DMS79 (cell line): ENCODE measurements at regions not wholly inside any gene's neighbourhood (a gene's known extent, or its start where the extent isn't known, plus 50 kb on each side); places are given as distances from the start of the nearest gene placed in this dataset.

Experiments used
- DNase-seq: peaks from one replicate; lab custom pipeline; 2025; lab: John Stamatoyannopoulos, UW

DNA sequence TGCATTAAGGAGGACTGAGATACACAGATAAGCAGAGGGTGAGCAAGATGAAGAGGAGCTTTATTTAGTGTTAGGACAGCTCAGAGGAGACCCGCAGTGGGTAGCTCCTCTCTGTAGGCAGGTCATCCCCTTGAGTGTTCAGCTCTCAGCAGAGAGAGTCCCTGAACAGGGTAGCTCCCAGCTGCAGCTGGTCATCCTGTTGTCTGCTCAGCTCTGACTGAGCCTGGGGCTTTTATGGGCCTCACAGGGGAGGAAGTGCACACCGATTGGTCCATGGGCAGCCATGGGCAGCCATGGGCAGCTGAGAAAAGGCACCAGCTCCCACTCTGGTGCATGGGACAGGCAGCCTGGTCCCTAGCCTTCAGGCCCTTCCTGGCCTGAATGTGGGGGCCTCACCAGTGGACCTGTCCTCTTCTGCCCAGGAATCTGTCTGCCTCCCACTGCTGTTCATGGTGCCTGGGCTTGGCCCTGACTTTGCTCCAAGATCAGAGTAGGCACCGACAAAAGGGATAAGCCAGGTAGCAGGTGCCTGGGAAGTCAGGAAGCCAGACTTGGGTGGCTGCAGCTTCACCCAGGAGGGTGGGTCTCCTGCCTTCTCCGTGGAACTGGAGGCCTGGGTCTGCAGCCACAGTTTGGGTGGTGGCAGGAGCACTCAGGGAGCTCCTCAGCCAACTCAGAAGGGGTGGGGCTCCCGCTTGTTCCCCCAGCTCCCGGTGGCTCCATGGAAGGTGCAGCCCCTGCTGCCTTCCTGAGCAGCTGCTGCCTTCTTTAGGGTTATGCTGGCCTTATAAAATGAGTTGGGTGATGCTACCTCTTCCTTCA, 54.7 kb downstream of the MYEOV start:
- DNase-seq, result no peak

DNA sequence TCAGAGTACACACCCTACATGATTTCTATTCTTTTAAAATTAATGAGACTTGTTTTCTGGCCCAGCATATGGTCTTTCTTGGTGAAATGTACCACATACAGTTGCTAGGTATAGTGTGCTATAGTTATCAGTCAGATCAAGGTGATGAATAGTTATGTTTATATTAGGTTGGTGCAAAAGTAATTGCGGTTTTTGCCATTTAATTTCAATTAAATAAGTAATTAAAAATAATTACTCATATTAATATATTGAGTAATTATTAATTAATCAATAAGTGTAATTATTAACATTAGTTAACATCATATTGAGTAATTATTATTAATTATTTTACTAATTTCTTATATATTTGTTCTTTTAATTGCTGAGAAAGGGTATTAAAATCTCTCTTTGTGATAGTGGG, 56.1 kb downstream of the MYEOV start:
- DNase-seq, result no peak

DNA sequence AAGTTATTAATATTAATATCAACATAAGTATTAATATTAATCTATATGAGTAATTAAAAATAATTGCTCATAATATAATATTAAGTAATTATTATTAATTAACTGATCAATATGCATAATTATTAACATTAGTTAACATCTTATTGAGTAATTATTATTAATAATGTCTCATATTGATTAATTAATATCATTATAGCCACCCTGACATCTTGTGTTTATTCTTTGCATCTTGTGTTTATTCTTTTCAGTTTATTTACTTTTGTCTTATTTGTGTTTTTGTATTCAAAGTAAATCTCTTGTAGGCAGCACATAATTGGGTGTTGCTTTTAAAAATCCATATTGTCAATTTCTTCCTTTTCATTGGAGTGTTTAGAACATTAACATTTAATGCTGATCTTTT, 56.6 kb downstream of the MYEOV start:
- DNase-seq, result no peak

DNA sequence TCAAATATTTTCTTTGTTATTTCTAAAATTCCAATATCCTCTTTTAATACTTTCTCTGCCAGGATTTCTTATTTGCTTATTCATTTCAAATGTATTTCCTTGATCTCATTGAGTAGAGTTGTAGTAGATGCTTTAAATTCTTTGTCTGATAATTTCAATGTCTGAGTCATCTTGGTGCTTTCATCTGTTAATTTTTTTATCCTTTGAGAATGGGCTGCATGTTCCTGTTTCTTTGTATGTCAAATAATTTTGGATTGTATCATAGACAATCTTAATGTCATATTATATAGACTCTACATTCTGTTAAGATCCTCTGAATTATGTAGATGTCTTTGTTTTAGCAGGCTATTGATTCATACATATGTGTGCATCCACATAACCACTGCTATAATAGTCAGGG, 57.5 kb downstream of the MYEOV start:
- DNase-seq, result no peak

DNA sequence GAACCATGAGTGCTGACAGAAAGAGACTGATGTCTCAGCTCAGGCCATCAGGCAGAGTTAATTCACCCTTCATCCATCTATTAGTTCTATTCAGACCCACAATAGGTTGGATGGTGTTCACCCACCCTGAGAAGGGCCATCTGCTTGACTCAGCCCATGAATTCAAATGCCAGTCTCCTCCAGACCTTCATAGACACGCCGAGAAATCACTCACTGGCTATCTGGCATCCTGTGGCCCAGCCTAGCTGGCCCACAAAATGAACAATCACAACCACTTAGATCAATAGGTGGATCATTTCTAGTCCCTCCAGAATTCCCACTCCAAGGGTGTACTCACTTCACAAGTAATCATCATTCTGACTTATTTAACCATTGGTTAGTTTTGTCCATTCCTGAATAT, 58.2 kb downstream of the MYEOV start:
- DNase-seq, result no peak

DNA sequence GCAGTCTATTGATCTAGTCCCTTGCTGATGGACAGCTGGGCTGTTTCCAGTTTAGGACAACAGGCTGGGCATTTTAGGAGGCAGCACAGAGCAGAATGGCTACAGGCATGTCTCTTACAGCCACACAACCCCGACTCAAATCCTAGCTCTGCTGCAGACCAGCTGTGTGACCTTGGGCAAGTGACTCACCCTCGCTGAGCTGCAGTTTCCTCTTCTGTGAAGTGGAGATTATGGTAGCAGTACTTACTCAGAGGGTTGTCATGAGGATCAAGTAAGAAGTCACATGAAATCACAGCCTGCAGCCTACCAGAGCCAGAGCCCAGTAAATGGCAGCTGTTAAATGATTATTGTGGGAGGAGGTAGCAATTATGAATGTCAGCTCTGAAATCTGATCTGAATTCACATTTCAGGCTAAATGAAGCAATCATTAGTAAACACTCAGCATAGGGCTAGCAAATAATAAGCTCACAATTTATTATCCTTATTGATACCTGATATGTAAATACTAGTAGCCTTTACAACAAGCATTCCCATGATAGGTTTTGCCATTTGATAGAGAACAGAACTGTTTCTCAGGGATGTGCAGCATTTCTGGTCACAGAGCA, 58.9 kb downstream of the MYEOV start:
- DNase-seq, result no peak

DNA sequence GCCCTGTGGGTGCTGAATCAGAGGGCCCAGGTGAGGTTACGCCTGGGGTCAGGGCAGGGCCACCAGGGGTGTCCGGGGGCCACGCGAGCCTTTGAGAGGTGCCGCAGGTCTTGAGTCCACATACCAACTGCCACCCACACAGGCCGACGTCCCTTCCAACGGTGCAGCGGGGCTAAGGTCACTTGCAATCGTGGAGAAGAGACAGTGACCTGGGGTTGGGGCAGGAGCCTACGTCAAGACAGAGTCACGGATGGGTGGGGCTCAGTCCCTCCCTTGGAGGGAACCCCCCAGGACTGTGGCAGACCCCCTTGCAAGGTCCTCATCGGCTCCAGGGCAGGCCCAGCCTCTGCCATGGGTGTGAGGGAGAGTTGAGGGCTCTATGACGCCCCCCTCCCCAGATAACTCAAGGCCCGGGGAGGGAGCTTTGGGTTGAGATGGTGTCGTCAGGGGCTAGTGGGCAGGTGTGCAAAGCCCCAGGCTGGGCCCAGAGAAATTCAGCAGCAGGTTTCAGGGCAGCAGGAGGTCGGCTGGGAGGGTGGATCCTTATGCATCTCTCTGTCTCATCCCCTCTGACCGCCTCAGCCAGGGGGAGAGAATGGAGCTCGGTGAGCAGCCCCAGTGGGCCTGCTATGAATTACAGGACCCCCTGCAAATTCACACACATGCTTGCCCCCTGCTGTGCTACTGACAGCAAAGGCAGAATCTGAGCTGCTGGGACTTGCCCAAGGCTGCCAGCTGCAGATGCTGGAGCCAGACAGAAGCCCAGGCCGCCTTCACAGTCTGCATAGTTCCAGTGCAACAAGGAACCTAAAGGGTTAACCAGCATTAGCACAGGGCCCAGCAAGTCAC, 60.0 kb downstream of the MYEOV start:
- DNase-seq, result no peak

DNA sequence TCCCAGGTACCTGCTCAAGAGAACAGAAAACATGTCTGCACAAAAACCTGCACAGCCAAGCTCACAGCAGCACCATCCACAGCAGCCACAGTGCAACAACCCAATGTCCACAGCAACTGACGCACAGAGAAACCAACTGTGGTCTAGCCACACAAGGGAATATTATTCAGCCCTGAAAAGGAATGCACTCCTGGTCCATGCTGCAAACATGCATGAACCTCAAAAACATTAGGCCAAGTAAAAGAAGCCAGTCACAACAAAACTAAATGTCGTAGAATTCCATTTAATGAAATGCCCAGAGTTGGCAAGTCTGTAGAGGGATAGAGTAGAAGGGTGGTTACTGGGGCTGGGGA, 60.6 kb downstream of the MYEOV start:
- no peak for DNase-seq

DNA sequence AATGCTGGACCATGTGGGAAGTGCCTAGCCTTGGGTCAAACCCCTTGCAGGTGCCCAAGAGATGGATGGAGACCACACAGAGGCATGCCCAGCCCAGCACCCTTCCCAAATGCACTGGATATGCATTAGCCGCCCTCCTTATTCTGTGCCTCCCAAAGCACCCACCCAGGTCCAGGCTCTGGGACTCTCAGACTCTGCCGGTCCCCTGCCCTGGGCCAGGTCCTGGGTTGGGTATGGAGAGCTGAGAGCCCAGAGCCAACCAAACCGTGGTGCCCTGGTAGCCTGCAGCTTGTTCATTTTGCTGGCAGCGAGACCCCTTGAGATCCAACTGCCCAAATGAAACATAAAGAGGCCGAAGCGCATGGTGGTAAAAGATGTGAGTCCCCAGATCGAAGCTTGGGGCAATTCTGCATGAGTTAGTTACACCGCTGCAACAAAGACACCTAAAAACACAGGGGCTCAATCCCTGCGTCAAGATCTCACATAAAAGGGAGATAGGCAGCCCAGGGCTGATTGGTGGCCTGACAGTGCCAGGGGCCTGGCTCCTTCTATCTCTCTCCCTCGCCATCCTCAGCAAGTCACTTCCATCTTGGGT, 61.5 kb downstream of the MYEOV start:
- DNase-seq, result no peak

DNA sequence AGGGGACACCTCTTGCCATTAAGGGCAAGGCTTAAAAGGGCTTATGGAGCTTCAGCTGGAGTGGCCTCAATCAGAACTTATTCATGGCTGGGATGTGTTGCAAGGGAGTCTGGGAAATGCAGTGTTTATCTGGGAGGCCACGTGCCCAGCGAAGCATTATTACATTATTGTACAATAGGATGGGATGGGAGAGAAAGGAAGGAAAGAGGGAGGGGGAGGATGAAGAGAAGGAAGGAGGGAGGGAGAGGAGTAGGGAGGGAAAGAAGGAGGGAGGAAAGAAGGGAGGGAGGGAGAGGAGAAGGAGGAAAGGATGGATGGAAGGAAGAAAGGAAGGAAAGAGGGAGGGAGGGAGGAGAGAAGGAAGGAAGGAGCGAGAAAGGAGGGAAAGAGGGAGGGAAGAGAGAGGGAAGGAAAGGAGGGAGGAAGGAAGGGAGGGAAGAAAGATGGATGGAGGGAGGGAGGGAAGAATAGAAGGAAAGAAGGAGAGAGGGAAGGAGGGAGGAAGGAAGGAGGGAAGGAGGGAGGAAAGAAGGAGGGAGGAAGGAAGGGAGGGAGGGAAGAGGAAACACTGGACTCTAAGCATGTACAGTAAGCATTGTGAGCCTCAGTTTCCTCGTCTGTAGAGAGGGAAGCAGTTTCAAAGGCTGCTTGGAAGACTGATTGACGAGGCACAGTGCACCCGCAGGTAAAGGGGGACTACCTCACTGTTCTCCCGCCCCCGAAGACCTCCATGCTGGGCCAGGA, 62.2 kb downstream of the MYEOV start:
- DNase-seq, result no peak

DNA sequence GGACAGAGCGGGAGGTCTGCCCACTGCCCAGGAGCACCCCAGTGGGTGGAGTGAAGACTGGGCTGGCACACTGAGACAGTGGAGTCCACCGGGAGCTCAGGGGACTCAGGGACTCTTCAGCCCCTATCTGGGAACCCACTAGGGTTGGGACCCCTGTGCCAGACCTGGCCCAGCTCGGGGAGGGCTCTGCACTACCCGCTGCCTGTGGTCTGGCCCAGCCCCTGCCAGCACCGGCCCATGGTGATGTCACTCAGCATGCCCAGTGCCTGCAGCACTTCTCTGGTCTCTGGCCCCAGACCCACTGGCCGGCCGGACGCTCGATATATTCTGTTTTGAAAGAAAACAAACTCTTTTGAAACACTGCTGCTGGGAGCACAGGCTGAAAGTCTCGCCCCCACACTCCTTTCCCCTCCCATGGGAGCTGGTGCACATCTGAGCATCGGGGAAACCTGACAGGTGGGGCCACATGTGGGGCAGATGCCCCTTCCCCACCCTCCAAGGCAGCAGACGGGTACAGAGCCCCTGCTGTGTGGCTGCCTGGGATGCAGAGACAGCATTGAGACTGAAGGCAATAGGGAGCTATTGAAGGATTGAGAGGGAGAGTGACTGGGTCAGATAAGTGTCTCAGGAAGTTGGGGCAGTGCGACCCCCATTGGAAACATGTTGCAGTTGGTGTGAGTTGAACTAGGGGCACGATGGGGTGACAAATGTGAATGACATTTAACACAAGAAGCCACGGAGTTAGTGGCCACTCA, 62.9 kb downstream of the MYEOV start:
- no peak for DNase-seq

DNA sequence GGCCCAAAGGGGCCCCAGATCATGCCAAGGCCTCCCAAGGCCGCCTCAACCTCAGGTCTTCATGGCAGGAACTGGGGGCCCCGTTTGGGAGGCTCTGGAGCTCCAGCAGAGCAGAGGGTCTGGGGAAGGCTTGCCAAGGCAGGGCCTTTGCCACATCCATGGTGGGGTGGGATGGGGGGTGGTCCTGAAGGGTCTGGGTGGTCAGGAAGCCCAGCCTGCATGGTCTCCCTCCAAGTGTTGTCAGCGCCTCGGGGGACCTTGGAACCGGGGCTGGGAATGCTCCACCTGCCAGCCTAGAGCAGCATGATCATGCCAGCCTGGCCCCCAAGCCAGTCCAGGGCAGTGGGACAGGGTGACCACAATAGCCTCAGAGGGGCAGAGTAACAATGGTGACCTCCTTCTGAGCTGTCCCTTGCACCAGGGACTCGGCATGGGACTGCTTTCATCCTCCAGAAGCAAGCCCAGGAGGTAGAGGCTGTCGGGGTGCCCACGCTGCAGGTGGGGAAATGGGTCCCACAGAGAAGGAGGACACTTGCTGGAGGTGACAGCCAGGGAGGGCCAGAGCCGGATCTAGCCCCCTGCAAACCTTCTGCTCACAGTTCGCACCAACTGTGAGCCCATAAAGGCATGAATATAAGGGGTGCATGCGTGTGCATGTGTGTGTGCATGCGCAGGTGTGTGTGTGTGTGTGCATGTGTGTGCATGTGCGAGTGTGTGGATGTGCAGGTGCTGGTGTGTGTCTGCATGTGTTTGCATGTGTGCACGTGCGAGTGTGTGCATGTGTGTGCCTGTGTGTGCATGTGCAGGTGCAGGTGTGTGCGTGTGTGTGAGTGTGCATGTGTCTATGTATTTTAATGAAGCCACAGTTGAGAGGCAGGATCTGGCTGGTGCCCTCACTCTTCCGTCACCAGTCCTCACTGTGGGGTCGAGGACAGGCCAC, 63.8 kb downstream of the MYEOV start:
- no peak for DNase-seq

DNA sequence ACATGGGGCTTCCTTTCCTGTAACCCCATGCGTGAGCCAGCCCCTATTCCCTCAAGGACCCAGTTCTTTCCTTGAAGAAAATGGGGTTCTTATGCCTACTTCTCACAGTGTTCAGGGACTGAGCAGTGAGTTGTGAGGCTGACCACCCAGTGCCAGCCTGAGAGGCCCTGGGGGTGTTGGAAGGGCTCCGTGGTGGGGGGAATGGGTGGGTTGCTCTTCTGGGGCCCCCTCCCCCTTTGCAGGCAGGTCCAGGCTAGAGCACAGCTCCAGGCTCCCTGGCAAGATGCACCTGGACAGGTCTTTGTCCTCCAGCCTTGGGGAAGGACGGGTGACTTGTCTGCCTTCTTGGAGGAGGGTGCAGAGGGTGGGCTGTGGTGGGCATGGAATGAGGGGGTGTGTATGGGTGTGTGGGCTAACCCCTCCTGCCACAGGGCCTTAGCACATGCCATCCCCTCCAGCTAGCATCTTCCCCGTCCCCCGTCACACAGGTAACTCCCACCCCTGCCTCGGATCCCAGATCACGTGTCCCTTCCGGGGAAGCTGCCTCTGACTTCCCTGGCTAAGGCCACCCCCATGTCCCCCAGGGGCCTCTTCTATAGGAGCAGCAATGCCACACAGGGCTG, 64.6 kb downstream of the MYEOV start:
- no peak for DNase-seq

DNA sequence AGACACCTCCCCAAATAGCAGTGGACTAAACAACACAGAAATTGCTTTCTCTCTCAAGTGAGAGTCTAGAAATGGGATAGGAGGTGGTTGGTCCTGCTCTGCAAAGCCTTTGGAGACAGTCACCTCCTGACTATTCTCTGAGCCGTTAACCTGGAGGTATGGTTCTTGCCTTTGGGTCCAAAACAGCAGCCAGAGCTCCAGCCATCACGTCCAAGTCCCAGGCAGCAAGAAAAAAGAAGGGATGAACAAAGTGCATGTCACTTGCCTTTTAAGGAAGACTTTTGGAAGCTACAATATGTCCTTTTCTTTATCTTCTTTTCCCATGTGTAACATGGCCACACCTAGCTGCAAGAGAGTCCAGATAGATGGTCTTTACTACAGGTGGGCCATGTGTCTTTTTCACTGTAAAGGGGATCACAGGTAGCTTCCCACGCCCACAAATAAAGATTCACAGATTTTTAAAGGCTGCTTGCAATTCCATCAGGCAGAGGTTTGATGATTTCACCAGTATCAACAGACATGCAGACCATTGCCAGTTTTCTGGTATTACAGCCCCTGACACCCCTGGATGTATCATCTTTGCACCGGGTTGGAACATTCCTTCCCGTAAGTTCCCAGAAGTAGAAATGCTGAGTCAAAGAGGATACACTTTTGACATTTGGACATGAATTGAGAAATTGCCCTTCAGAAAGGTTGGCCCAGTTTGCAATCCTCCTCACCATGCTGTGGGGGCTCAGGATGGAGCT, 66.0 kb downstream of the MYEOV start:
- no peak for DNase-seq

DNA sequence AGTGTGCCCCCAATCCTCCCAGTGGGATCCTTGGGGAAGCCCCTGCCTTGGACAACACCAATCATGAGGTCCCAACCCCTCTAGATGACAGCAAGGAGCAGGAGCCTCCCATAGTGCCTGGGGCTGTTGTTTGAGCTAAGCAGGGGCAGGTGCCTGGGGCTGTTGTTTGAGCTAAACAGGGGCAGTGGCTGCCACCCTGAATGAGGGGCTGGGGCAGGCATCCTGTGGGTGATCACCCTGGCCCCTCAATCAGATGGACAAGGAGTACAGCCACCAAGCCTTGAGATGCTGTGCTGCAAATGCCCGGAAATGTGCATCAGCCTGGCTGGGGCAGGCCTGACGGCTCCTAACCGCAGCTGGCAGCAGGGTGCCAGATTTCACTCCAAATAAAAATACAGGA, 66.7 kb downstream of the MYEOV start:
- no peak for DNase-seq

DNA sequence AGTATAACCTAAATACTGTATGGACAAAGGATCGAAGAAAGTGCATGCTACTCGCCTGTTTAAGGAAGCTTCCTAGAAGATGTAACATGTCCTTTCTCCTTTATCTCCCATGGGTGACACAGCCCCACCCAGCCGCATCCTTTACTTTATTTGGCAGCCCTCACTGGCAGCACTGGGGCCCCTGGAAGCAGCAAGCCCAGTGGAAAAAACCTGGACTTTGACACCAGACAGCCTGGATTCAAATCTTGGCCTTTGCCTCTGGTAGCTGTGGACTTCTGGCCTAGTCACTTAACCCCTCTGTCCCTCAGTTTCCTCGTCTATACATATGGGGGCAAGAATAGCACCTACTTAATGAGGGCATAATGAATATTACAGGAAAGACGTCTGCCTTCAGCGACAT, 67.1 kb downstream of the MYEOV start:
- no peak for DNase-seq

DNA sequence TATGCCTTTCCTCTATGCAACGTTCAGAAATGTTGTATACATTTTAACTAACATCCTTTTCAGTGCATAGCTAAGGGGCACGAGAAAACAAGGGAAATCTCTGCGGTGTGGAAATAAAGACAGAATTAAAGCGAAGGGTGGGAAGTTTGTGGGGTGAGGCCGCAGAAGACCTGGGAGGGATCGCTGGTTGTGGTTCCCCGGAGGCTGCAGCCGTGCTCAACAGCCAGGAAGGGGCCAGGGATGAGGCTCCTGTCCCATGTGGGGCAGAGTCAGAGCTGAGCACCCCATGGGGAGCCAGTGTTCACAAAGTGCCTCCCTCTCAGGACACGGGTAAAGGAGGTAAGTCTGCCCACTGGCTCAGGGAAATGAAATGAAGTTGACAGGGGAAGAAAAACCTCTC, 67.5 kb downstream of the MYEOV start:
- no peak for DNase-seq

DNA sequence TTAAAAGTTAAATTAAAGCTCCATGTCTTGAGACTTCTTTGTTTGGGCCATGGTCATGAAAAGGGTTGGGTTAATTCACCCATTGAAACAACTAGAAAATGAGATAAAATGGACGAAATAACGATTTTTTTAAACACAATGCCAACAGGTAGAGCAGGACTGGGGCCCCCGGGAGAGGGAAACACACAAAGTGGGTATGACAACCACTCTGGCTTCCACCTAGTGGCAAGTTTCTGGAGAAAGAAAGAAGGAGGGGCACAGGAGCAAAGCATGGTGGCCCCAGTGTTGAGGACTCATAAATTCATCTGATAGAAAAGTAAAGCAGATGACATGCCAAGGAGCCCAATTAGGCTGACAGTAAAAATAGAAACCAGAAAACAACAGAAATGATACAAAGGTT, 68.4 kb downstream of the MYEOV start:
- DNase-seq, result no peak

DNA sequence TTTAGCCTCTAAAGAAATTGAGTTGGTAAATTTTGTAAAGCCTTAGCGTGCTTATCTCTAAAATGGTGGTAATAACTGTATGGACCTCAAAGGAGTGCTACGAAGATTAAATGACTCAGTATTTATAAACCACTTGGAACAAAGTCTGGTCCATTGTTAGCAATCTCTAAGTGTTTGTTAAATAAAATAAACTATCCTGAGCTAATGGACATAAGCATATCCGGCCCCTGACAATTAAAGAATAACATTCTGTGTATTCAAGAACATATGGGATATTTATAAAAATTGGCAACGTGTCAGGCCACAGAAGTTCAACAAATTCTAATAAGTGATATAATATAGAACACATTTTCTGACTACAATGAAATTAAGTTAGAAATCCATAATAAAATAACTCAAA, 71.0 kb downstream of the MYEOV start:
- DNase-seq, result no peak
